ENCODE measurements at regions not wholly inside any gene's neighbourhood (a gene's known extent, or its start where the extent isn't known, plus 50 kb on each side); places are given as distances from the start of the nearest gene placed in this dataset.

GRCh38 chr11:131217313-131218310 is 152.8 kb upstream of the NTM start:
- Histone ChIP-seq H3K4me3 (no peak overlapping the region), H3K4me1 (no peaks in the 10 kb centered on the region), H3K27me3 (peaks cover 2% of the 10 kb centered on the region), H3K36me3 (no peaks in the 10 kb centered on the region), H3K9me3 (no peaks in the 10 kb centered on the region), H3K27ac (no peak overlapping the region)
- 34 to 58% methylated on average over 2 to 7 of the region's 8 CpGs for WGBS, 2 donors (ENCODE audit: low coverage in 1 of 2)
- TF ChIP-seq, protein P1, sequence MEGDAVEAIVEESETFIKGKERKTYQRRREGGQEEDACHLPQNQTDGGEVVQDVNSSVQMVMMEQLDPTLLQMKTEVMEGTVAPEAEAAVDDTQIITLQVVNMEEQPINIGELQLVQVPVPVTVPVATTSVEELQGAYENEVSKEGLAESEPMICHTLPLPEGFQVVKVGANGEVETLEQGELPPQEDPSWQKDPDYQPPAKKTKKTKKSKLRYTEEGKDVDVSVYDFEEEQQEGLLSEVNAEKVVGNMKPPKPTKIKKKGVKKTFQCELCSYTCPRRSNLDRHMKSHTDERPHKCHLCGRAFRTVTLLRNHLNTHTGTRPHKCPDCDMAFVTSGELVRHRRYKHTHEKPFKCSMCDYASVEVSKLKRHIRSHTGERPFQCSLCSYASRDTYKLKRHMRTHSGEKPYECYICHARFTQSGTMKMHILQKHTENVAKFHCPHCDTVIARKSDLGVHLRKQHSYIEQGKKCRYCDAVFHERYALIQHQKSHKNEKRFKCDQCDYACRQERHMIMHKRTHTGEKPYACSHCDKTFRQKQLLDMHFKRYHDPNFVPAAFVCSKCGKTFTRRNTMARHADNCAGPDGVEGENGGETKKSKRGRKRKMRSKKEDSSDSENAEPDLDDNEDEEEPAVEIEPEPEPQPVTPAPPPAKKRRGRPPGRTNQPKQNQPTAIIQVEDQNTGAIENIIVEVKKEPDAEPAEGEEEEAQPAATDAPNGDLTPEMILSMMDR (IDR thresholded peaks at IDR 0.05): peak in 1 of 4 experiments; percentile 34
- TF ChIP-seq EP300 (IDR thresholded peaks at IDR 0.05): no peak
- ATAC-seq: no peak

- no peak for ATAC-seq
- H3K4me3 ChIP-seq: no peak overlapping the region
- H3K9me3 ChIP-seq: no peaks in the 10 kb centered on the region
- peaks cover 2% of the 10 kb centered on the region for H3K27me3 ChIP-seq
- TF ChIP-seq POLR2A (IDR thresholded peaks at IDR 0.05): no peak
- TF ChIP-seq POLR2AphosphoS5 (IDR thresholded peaks at IDR 0.05): no peak
- TF ChIP-seq EP300 (IDR thresholded peaks at IDR 0.05): no peak
- TF ChIP-seq, protein P1 (IDR thresholded peaks at IDR 0.05): no peak
- H3K4me1 ChIP-seq: no peaks in the 10 kb centered on the region
- WGBS, 2 donors (ENCODE audit: low coverage in 1 of 2): 89 to 100% methylated on average over 1 of the region's 1 CpG
- H3K27ac ChIP-seq: no peak overlapping the region
- no peaks in the 10 kb centered on the region for H3K36me3 ChIP-seq
Measured at GRCh38 chr11:131218542-131218941, 151.9 kb upstream of the NTM start.

- TF ChIP-seq EP300 (IDR thresholded peaks at IDR 0.05) (no peak), POLR2A (IDR thresholded peaks at IDR 0.05) (no peak), POLR2AphosphoS5 (IDR thresholded peaks at IDR 0.05) (no peak)
- TF ChIP-seq, protein P1 (IDR thresholded peaks at IDR 0.05): no peak
- Histone ChIP-seq H3K36me3 (no peaks in the 10 kb centered on the region), H3K4me3 (no peak overlapping the region), H3K27me3 (peaks cover 2% of the 10 kb centered on the region), H3K9me3 (peaks cover 0 to 2% (median 0%) of the 10 kb centered on the region in 3 donors), H3K4me1 (no peaks in the 10 kb centered on the region), H3K27ac (no peak overlapping the region)
- no peak for ATAC-seq
Measured at GRCh38 chr11:131219646-131220045, 150.8 kb upstream of the NTM start.

GRCh38 chr11:131223198-131223991 is 147.0 kb upstream of the NTM start:
- H3K36me3 ChIP-seq: no peaks in the 10 kb centered on the region
- TF ChIP-seq POLR2AphosphoS5 (IDR thresholded peaks at IDR 0.05) (no peak), EP300 (IDR thresholded peaks at IDR 0.05) (no peak), POLR2A (IDR thresholded peaks at IDR 0.05) (no peak)
- TF ChIP-seq, protein P1 (IDR thresholded peaks at IDR 0.05): no peak
- peaks cover 0 to 7% (median 0%) of the 10 kb centered on the region in 3 donors for H3K9me3 ChIP-seq
- H3K27ac ChIP-seq: no peak overlapping the region
- no peaks in the 10 kb centered on the region for H3K4me1 ChIP-seq
- no peak overlapping the region for H3K4me3 ChIP-seq
- ATAC-seq: no peak
- H3K27me3 ChIP-seq: no peaks in the 10 kb centered on the region
